ENCODE measurements at regions not wholly inside any gene's neighbourhood (a gene's known extent, or its start where the extent isn't known, plus 50 kb on each side); places are given as distances from the start of the nearest gene placed in this dataset.
"Not testable (repeated sequence)": the region's sequence is repeated elsewhere in the genome, so short reads cannot be mapped to it uniquely, and the experiment has no call there.

GRCh38 chr1:194040496-194040895 lies 854.1 kb upstream of the B3GALT2 start:
- DNase-seq, result no peak

- DNase-seq, result no peak
These were observed 853.2 kb upstream of the B3GALT2 start for GRCh38 chr1:194039578-194039977.

DNA sequence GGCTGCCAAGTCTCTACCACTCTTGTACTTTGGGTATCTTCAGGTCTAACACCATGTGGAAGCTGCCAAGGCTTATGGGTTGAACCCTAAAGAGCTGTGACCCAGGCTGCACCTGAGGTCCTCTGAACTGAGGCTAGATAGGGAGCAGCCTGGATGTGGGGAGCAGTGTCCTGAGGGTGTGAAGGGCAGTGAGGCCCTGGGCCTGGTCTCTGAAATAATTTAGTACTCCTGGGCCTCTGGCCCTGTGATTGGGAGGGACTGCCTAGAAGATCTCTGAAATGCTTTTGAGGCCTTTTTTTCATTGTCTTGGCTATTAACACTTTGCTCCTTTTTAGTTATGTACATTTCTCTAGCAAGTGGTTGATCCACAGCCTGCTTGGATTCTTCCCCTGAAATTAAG lies 847.2 kb upstream of the B3GALT2 start:
- DNase-seq, result no peak

DNA sequence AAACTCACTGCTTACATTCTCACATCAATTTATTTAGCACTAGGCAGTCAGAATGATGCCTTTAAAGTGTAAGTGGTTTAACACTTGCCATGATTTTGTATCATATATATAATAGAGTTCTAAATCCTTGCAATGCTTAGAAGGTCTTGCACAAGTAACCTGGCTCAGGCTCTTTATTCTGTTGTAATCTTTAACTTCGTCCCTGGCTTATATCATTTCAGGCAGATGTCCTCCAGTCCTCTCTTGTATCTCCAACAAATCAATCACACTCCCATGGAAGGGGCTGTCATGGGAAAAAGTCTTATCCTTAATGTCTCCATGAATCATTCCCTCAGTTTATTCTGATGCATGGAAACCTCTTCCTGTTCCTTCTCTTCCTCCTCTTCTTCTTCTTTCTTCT lies 841.6 kb upstream of the B3GALT2 start:
- DNase-seq, result no peak

GRCh38 chr1:194026422-194026821 lies 840.0 kb upstream of the B3GALT2 start:
- no peak for DNase-seq

GRCh38 chr1:194024659-194025058 lies 838.2 kb upstream of the B3GALT2 start:
- DNase-seq, result no peak

DNA sequence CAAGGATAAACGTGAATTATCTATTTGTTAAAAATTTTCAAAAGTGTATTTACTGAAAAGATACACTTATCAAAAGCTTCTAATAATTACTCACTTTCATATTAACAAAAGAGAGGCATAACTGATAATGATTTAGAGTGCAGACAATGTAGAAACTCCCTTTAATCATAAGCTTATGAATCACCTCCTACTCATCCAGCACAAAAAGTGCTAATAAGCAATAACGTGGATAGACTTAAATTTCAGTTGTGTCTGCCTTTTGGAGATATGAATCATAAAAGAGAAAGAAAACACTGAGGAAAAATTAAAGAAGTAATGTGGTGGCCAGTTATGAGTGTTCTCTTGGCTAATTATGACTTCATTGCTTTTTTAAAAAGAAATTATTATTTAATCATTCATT lies 827.6 kb upstream of the B3GALT2 start:
- DNase-seq, result no peak

GRCh38 chr1:194013561-194013960 lies 827.1 kb upstream of the B3GALT2 start:
- DNase-seq, result no peak

- DNase-seq, result no peak
These were observed 817.7 kb upstream of the B3GALT2 start for GRCh38 chr1:194004146-194004545.

GRCh38 chr1:194001726-194002350 lies 815.4 kb upstream of the B3GALT2 start:
- DNase-seq, result not testable (repeated sequence)

DNA sequence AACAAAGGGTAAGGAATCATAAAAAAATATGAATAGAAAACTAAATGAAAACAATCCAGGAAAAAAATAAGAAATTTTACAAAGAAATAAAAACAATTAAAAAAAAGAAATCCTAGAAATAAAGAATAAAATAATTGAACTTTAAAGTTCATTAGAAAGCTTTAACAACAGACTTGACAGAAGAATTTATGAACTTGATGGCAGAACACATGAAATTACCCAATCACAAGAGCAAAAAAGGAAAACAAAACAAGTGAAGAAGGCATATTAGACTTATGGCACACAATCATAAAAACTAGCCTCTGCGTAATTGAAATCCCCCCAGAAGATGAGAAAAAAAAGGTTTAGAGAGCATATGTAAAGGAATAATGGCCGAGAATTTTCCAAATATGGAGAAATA lies 802.5 kb upstream of the B3GALT2 start:
- no peak for DNase-seq

DNA sequence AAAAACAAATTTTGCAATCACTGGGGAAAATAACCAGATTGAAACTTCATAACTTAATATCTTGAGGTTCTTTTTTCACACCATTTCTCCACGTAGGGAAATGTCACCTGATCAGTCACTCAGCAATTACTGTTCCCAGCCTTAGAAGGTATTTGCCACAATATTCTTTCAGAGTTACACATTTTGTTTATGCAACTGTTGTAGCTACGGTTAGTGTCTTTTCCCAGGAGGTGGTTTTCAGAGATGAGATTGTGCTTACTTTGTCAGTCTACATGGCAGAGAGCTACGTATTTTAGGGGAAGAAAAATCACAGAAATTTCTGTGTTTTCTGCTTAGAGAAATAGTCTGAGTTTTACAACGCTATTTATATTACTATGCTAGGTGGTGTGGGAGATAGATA lies 792.8 kb upstream of the B3GALT2 start:
- no peak for DNase-seq

DNA sequence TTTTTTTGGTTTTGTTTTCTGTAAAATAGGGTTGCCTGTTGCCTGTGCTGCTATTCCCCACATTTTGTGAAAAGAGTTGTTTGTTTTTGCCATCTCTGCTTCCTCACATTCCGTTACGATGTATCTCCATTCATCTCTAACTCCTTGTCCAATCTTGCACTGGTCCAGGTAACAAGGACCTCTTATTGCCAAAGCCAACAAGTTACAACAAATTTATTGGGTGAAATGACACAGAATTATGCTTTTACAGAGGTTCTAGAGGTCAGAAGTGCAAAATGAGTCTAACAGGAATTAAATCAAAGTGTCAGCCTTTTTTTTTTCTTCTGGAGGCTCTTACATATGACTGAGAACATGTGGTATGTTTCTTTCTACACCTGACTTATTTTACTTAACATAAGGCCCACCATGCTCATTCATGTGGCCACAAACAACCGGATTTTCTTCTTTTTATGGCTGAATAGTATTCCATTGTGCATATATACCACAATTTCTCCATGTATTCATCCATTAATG lies 787.9 kb upstream of the B3GALT2 start:
- DNase-seq, result no peak

- DNase-seq, result no peak
These were observed 787.0 kb upstream of the B3GALT2 start for GRCh38 chr1:193973428-193973827.

DNA sequence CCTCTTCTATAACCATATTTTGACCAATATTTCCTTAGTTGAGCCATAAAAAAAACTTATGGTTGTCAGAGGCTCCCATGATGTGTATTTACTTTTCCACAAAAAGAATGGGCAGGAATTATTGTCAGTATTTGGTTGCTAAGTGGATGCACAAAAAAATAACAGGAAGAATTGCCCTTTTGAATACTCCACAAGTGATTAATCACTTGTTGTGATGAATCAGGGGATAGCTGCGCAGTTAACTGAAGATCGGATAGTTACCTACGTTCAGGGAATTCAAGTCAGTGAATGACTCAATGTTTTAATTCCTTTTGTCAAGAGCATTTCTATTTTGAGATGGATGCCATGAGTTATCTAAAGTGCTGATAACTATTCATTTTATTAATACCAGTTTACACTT lies 785.2 kb upstream of the B3GALT2 start:
- no peak for DNase-seq

- DNase-seq, result no peak
These were observed 774.1 kb upstream of the B3GALT2 start for GRCh38 chr1:193960499-193960898.

GRCh38 chr1:193960040-193960439 lies 773.6 kb upstream of the B3GALT2 start:
- DNase-seq, result no peak

DNA sequence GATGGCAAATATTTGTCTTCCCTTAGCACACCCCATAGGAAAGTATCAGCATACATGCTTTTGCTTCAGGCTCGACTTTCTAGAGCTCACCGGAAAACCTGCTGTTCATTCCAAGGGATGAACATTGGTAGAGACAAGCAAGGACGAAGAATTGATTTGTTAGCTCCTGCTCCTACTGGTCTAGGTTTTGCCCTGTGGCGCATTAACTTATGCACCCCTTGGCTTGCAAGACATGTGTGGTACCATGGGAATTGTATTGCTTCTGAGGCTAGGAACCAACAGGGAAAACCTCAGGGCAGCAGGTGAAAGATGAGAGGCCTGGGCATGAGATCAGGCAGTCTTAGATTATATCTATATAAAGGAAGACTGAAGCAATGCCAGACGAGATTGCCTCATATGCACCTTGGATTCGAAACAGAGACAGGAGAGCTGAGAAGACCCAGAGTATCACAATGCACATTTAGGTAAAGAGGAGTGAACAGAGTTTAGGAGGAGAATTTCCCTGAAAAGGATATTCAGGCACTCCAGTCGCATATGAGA lies 771.2 kb upstream of the B3GALT2 start:
- no peak for DNase-seq

DNA sequence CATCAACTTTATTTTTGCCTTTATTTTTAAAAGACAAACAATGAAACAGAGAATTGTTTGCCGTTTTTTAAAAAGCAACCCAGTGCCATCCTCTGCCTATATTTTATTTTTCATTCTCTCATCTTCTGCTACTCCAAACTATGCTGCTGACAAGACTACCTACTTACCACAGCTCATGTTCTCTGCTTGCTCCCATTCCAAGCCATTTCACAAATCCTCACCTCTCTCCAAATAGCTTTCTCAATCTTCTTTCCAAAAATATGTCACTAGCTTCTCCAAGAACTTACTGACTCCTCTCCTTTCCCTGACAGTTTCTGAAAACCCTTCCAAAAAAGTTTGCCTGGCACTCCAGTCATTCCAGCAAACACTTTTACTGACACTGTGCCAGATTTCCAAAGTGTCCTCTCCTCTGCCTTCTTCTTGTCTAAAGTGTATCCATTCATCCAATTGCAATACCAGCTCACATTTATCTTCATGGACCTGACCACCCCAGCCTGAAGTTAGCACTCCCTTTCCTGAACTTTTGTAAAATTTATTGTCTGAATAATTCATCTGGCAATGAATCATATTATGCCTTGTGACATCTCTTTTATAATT lies 766.5 kb upstream of the B3GALT2 start:
- DNase-seq, result no peak

DNA sequence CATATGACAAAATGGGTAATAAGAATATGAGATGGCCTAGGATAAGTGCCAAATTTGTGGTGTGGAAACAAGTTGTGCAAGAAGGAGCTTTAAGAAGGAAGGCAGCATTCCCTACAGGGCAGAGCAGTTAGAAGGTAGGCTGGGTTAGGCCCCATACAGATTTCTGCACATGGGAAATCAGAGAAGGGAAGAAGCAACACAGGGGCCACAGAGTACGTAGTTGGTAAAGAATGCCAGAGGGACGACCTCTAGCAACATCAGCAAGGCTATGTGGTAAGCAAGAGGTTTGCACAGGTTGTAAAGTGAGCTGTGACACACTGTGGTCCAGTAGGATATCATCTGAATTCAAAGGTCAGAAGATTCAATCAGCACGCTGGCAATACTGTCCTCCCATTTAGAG lies 765.6 kb upstream of the B3GALT2 start:
- DNase-seq, result no peak

DNA sequence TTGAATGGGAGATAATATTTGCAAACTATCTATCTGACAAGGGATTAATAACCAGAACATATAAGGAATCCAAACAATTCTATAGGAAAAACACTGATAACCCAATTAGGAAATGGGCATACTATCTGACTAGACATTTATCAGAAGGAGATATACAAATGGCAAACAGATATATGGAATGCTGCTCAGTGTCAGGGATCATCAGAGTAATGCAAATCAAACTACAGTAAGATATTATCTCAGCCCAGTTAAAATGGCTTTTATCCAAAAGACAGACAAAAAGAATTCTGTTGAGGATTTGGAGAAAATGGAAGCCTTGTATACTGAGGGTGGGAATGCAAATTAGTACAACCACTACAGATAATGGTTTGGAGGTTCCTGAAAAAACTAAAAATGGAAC lies 758.0 kb upstream of the B3GALT2 start:
- no peak for DNase-seq

DNA sequence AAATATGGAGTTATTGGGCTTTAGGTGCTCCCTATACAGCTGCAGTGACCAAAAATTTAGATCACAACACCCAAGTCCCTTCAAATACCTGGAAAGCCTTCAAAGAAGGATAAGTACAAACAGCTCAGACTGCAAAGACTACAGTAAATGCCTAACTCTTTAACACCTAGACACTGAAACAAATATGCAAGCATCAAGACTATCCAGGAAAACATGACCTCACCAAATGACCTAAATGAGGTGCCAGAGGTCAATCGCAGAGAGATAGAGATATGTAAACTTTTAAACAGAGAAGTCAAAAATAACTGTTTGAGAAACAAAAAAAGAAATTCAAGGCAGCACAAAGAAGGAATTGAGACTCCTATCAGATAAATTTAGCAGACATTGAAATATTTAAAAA lies 753.8 kb upstream of the B3GALT2 start:
- no peak for DNase-seq

DNA sequence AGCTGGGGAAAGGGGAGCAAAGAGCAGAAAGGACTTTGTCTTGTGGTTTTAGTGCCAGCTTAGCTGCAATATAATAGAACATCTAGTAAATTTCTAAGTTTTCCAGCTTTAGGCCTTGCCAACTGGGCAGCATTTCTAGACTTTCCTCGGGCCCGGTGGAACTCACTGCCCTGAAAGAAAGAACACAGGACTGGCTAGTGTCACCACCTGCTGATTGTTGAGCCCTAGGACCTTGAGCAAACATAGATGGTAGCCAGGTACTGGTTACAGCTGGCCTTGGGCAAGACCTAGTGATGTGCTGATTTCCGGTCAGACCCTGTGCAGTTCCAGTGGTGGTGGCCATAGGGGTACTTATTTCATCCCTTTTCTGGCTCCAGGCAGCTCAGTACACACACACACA lies 753.2 kb upstream of the B3GALT2 start:
- DNase-seq, result no peak

- DNase-seq, result no peak
These were observed 750.9 kb upstream of the B3GALT2 start for GRCh38 chr1:193937308-193937707.

DNA sequence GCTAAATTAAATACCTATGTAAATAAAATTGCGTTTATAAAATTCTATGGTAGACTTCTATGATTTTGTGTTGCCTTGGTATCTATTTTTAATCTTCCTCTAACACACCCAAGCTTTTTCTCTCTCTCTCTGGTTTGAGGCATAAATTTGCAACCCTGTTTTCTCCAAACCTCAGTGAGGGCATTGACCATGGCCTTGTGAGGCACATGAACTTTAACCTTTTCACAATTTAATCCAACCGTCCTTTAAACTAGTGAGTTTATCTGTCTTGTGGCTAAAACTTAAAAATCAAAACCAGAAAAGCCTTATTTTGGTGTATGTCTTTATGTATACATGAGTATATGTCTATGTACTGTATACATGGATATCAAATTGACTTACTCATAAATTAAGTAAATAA lies 746.6 kb upstream of the B3GALT2 start:
- DNase-seq, result no peak

Data from CD4-positive, alpha-beta T cell treated with Interleukin-21 for 1 hour (primary cell).